Mononuclear cell (primary cell): ENCODE measurements at regions not wholly inside any gene's neighbourhood (a gene's known extent, or its start where the extent isn't known, plus 50 kb on each side); places are given as distances from the start of the nearest gene placed in this dataset.

Experiments used
- H3K27me3 ChIP-seq: 2 replicates; pipeline ENCODE4 v1.6.0; 2011; ENCODE audit warnings: low read length, control low read depth; ENCODE audit not compliant: insufficient read depth
- H3K4me1 ChIP-seq: 2 replicates; pipeline ENCODE4 v1.5.1; 2011; ENCODE audit warnings: mild to moderate bottlenecking, low read length, control low read depth; ENCODE audit not compliant: insufficient read depth
- H3K4me3 ChIP-seq: 2 replicates; pipeline ENCODE4 v1.5.1; 2011; ENCODE audit warnings: mild to moderate bottlenecking, low read length, moderate library complexity
- H3K9me3 ChIP-seq: 2 replicates; pipeline ENCODE4 v1.5.1; 2011; ENCODE audit warnings: low read depth, mild to moderate bottlenecking, control low read depth, low read length

GRCh38 chr13:106635616-106636015 lies 67.7 kb upstream of the ARGLU1 start:
- no peaks in the 10 kb centered on the region for H3K27me3 ChIP-seq
- H3K4me1 ChIP-seq: no peaks in the 10 kb centered on the region
- H3K9me3 ChIP-seq: no peaks in the 10 kb centered on the region
- H3K4me3 ChIP-seq: no peak overlapping the region

GRCh38 chr13:106633321-106633720 lies 65.4 kb upstream of the ARGLU1 start:
- Histone ChIP-seq H3K27me3 (no peaks in the 10 kb centered on the region), H3K4me1 (no peaks in the 10 kb centered on the region), H3K4me3 (no peak overlapping the region), H3K9me3 (no peaks in the 10 kb centered on the region)

DNA sequence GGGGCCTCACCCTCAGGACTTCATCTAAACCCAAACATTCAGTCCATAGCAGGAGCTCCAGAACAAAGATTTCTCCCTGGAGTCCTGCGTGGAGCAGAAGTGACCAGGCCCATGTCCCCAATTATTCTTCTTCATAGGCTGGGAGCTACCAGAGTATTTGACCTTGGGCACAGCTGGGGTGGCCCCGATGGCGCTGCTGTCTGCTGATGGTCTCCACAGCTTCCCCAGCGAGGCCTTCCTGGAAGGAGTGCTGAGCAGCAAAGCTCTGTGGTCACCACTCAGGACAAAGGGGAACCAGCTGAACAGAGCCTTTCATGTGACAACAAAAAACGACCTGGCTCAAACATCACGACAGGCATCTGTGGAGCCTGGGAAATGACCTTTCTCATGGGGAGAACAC lies 62.7 kb upstream of the ARGLU1 start:
- no peaks in the 10 kb centered on the region for H3K4me1 ChIP-seq
- no peaks in the 10 kb centered on the region for H3K27me3 ChIP-seq
- no peak overlapping the region for H3K4me3 ChIP-seq
- H3K9me3 ChIP-seq: no peaks in the 10 kb centered on the region

GRCh38 chr13:106630162-106630561 lies 62.2 kb upstream of the ARGLU1 start:
- Histone ChIP-seq H3K4me3 (no peak overlapping the region), H3K4me1 (no peaks in the 10 kb centered on the region), H3K27me3 (no peaks in the 10 kb centered on the region), H3K9me3 (no peaks in the 10 kb centered on the region)

GRCh38 chr13:106628936-106629659 lies 61.2 kb upstream of the ARGLU1 start:
- Histone ChIP-seq H3K27me3 (no peaks in the 10 kb centered on the region), H3K4me1 (no peaks in the 10 kb centered on the region), H3K9me3 (no peaks in the 10 kb centered on the region), H3K4me3 (no peak overlapping the region)

DNA sequence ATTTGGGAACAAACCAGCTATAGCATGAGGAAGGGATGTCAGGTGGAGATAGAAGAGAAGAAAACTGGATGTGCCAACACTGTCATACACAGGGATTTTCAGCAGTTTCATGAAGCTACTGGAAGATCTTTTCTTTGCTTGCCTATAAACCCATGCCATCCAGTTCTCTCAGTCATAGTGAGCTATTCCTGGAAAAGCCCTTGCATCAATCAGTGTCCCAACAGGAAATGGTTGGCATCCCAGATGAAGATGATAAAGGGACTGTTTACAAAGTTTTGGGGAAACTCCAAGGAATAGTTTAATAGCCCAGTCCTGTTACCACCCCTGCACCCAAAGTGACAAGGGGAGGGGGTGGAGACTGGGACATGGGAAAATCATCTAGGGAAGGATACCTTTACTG lies 58.5 kb upstream of the ARGLU1 start:
- no peak overlapping the region for H3K4me3 ChIP-seq
- H3K27me3 ChIP-seq: peaks cover 10% of the 10 kb centered on the region
- H3K4me1 ChIP-seq: no peaks in the 10 kb centered on the region
- no peaks in the 10 kb centered on the region for H3K9me3 ChIP-seq

- Histone ChIP-seq H3K27me3 (peaks cover 18% of the 10 kb centered on the region), H3K4me3 (no peak overlapping the region), H3K4me1 (no peaks in the 10 kb centered on the region), H3K9me3 (no peaks in the 10 kb centered on the region)
Observed at GRCh38 chr13:106625578-106625977, 57.6 kb upstream of the ARGLU1 start.

- Histone ChIP-seq H3K4me1 (no peaks in the 10 kb centered on the region), H3K27me3 (peaks cover 22% of the 10 kb centered on the region), H3K4me3 (no peak overlapping the region), H3K9me3 (no peaks in the 10 kb centered on the region)
Observed at GRCh38 chr13:106623799-106624460, 56.0 kb upstream of the ARGLU1 start.

DNA sequence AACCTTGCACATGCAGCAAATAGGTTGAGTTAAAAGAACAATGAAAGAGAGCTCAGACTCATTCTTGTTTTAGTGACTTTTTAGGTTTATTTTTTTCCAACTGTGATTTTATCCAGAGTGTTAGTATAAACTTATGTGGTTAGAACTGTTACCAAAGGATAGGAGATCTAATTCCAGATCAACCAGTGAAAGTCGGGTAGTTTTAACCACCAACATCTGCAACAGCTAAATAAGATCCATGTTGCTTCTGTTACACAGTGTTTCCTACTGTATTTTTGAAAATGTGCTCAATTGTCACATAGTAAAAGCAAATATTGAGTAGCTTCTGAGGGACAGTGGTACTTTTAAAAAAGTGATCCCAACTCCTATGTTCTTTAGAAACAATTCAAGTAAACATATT lies 53.9 kb upstream of the ARGLU1 start:
- peaks cover 22% of the 10 kb centered on the region for H3K27me3 ChIP-seq
- no peaks in the 10 kb centered on the region for H3K9me3 ChIP-seq
- no peaks in the 10 kb centered on the region for H3K4me1 ChIP-seq
- no peak overlapping the region for H3K4me3 ChIP-seq

DNA sequence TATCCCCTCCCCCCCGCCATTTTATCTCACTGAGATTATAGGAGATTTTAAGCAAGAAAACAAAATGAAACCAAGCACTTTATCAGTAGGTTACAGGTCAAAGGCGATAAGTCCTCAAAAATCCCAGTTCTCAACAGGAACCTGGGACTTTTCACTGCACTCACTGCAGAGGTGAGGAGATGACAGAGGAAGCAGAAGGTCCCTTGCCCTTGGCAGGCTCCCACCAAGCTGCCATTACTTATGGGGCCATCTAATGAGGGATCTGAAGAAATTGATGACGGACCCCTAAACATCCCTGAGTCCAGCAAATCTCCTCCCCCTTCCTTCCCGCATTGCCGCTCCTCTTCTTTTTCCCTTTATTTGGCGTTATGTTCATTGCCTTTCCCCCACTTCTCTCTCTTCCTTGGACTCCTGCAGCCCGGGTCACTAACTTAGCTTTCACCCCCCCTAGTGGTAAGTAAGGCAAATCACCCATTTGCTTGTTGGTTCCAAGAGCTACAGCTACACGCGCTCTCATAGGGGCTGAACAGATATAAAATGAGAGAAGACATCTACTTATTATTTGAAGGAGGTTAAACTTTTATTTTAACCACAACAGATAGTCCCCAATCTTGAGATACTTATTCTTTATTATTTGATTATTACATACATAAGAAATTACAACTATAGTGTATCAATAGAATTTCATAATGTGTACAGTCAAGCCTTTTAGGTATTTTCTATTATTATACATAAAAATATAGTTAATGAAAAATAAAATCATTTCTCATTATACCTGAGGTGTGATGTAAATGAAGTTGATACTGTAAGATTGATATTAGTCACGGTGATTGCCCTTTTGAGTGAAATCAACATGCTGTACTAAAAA lies 52.0 kb upstream of the ARGLU1 start:
- no peaks in the 10 kb centered on the region for H3K9me3 ChIP-seq
- H3K4me3 ChIP-seq: no peak overlapping the region
- peaks cover 22% of the 10 kb centered on the region for H3K27me3 ChIP-seq
- no peaks in the 10 kb centered on the region for H3K4me1 ChIP-seq
